HG03565 (cell line): ENCODE measurements at regions not wholly inside any gene's neighbourhood (a gene's known extent, or its start where the extent isn't known, plus 50 kb on each side); places are given as distances from the start of the nearest gene placed in this dataset.
"Not testable (repeated sequence)": the region's sequence is repeated elsewhere in the genome, so short reads cannot be mapped to it uniquely, and the experiment has no call there.

Source experiments
- ATAC-seq: cut with Tn5 transposase; IDR thresholded peaks from one replicate; pipeline ENCODE4 v1.9.1; 2021; ENCODE audit warnings: mild to moderate bottlenecking, moderate library complexity; ENCODE audit not compliant: unreplicated experiment

DNA sequence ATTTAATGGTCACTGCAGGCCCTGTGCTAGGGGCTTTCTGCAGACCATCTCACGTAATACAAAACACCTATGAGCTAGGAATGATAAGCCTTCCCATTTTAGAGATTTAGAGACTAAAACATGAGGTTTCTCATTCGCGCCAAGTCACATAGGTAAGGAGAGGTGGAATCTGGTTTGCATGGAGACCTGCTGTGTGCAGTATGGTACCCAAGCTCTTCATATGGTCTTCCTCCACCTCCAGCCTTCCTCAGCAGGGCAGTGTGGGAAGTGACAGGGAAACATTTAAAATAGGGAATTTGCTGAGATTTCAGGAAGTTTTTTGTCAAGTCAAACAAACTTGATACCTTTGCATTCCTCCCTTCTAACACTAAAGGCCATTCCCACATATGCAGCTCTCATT is 337.6 kb downstream of the IL20RB start:
- no peak for ATAC-seq

DNA sequence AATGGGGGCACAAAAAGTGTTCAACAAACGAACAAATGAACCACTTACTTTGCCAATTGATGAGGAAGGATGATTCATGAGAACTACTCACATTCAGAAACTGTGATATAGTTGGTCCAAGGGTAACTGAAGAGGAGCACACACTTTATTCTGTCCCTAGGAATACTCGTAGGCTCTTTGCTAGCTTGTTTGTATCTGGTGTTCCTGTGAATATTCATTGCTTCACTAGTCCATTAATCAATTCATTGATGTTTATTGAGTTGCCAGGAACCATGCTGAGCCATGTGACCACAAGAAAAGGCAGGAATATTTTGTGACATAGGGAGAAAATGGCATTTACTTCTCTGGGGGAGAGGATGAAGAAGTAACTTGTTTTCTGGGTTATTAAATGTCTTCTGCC is 338.3 kb downstream of the IL20RB start:
- no peak for ATAC-seq

DNA sequence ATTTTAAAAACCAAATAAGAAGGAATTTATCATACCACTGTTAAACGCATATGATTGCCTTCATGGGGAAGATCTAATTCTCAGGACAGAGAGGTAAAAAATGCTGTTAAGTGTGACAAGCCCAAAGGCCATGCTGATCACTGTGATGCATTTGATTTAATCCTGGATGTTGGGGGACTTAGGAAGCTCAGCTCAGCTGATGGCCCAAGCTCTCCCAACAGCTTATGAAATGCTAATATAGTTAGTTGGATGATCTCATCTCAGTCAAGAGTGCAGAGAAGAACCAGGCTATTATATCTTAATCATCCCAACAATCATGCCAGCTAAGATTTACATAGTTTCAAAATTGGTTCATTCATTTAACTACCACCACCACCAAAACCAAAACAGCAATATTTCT is 340.0 kb downstream of the IL20RB start:
- ATAC-seq = no peak

DNA sequence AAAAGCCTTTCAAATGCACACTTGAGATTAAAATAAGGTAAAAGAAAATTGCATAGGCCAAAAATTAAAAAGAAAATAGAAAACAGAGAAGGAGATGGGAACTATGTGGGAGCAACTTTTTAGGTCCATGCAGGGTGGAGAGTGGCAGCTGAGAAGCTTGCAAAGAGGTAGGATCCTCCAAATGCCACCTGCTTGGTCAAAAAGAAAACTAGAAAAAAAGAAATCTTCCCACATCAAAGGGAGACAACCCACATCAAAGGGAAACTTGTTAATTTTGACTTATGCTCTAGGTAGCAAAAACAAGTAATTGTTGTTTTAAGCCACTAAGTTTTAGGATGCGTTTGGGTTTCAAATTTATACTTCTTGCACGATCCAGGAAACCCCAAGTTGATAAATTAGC is 342.9 kb downstream of the IL20RB start:
- no peak for ATAC-seq

DNA sequence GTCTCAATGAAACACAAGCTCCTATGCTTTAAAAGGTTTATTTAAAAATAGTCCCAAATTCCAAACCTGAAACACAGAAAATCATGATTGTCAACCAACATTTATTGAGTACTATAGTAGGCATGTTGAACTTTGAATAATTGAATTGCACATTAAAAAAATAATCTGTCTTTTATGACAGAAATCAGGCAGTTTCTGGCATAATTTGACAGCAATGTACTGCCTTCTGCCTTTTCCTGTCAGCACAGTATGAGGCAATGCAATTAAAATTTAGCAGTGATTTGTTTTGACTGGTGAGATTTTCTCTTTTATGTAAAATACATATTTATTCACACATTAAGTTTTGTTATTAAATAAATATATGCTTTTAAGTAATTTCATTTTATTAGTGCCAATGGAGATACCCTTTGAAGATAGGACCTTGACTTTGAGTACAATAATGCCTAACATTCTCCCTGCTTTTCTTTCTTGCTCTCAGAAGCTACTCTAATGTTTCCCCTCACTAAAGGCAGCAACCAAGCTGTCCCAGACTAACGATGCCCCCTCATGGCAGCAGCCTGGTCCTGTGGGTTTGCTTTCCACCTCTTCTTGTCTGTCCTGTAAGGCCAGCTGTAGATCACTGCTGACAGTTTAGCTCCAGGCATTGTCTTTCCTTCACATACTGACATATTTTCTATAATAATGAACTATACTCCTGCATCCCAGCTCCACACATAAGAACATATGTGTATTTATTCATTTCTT is 346.7 kb downstream of the IL20RB start:
- ATAC-seq = no peak

DNA sequence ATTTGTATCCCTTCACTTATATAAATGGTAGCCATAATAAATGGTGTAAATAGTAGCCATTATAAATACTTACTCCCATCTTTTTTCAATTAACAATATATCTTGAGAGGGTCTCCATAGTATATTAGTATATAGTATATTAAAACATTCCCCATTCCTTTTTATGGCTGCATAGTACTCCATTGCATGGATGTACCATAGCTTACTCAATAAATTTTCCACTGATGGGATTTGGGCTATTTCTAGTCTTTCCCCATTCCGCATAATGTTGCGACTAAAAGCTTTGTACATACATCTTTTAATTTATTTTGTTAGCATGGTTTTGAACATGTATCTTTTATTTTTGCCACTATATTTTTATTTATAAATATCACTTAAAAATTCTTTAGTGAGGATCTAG is 366.3 kb downstream of the IL20RB start:
- ATAC-seq = no peak

DNA sequence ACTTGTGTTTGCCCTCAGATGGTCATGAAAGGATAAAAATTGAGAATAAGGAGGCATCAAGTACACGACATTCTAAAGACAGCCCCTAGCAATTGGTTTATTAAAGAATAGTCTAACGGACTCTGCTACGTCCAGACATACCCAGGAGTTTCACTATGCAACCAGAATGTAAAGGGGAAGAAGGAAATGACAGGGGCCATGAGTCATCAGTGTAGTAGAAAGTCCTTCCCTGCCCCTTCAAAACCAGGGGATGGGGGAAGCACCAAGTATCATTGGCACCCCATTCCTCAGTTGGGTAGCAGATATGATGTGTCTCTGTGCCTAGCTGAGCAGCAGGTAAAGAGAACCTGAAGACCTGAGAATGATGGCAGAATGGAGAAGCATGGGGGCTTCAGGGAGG is 367.4 kb downstream of the IL20RB start:
- peak; percentile 73 for ATAC-seq

DNA sequence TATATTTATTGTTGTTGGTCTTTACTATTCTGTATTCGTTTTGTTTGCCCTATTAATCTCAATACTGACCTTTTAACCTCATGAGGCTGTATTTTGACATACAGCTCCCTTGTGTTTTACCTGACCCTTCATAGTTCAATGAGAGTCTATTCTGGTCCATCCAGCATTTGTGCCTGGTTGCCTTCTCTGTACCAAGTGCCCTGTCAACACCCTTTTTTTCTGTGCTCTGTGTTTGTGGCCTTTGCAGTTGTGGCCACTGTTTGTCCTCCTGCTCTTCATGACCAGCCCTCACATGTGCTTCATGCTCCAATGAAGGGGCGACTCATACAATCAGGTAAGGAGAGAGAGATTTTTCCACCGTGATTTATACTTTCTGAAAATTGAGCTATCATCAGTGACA is 368.2 kb downstream of the IL20RB start:
- no peak for ATAC-seq

DNA sequence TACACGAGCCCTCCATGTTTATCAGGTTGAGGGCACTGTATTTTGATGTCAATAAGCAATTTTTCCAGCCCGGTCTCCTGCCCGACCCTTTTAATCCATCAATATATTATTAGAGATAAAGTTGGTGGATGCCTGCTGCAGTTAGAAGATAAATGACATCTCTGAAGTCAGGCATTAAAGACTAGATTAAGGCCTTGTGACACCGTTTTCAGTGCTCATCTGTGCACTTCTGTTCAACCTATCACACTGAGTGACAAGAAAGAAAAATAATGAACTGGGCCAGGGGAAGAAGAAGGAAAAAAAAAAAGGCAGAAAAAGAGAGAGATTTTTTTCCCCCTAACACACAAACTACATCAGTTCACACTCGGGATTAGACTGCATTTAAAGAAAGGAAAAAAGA is 371.8 kb downstream of the IL20RB start:
- no peak for ATAC-seq

DNA sequence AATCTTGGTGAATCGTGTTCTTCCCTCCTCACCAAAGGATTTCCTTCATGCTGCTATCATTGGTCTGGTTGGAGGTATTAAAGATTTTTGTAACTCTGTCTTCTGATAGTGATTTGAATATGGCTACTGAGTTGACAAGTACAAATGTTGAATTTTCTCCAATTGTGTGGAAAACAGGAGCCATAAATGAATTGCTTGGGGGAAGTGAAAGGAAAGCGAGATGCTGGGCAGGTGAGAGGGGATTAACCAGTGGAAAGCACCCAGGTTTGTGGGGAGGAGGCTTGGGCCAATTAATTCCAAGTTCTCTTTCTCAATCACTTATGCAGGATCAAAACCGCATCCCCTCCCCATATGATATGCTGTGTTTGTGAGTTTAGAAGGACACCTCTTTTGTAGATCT is 372.5 kb downstream of the IL20RB start:
- no peak for ATAC-seq

DNA sequence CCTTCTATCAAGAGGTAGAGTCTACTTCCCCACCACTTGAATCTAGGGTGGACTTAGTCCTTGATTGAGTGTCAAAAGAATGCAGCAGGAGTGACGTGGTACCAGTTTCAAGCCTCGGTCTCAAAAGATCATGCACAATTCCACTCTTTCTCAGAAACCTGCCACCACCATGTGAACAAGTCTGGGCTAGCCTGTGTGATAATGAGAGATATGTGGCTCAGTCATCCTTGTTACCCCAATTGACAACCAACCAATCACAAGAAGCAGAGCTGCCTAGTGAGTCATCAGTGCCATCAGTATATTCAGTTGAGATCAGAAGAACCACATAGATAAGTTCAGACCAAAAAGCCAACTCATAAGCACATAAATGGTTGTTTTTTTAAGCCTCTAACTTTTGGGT is 374.5 kb downstream of the IL20RB start:
- peak; percentile 60 for ATAC-seq

DNA sequence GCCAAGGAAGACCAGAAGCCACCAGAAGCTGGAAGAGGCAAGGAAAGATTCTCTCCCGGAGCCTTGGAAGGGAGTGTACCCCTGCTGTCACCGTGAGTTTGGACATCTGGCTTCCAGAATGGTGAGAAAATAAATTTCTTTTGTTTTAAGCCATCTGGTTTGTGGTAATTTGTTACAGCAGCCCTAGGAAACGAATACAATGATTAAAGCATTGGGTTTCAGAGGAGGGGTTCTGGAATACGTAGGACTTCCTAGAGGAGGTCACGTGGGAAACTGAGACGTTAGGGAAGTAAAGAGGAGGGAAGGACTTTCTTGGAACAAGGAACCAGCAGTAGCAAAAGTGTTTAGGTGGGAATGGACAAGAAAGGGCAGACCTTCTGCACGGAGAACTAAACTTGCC is 377.7 kb downstream of the IL20RB start:
- no peak for ATAC-seq

DNA sequence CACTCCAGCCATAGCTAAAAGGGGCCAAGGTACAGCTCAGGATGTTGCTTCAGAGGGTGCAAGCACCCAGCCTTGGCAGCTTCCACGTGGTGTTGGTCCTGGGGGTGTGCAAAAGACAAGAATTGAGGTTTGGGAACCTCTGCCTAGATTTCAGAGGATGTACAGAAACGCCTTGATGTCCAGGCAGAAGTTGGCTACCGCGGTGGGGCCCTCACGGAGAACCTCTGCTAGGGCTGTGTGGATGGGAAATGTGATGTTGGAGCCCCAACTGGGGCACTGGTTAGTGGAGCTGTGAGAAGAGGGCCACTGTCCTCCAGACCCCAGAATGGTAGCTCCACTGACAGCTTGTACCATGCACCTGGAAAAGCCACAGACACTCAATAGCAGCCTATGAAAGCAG is 380.6 kb downstream of the IL20RB start:
- not testable (repeated sequence) for ATAC-seq

DNA sequence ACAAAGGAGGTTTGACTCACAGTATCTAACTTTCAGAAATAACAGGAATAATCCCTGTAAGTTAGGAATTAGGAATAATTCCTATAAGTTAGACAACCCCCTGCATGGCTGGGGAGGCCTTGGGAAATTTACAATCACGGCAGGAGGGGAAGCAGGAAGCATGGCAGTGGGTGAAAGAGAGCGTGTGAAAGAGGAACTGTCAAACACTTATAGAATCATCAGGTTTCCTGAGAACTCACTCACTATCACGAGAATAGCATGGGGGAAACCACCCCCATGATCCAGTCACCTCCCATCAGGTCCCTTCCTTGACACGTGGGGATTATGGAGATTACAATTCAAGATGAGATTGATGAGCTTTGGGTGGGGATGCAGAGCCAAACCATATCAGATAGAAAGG is 385.5 kb downstream of the IL20RB start:
- ATAC-seq = no peak

DNA sequence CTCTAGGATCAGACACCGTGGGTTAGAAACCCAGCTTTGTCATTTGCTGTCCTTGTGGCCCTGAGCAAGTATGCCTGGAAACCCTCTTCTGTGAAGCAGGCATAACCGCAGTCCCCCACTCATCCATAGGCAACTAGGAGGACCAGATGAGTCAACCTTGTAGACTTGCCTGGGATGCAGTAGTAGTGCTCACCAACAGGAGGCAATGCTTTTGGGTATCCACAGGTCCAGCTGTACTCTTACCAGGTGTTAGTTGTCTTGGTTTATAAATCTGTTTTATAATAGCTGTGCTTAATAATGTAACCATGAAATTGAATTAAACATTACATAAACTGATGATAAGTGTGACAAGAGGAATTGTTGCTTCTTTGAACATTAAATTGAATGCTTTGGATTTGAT is 389.3 kb downstream of the IL20RB start:
- no peak for ATAC-seq

DNA sequence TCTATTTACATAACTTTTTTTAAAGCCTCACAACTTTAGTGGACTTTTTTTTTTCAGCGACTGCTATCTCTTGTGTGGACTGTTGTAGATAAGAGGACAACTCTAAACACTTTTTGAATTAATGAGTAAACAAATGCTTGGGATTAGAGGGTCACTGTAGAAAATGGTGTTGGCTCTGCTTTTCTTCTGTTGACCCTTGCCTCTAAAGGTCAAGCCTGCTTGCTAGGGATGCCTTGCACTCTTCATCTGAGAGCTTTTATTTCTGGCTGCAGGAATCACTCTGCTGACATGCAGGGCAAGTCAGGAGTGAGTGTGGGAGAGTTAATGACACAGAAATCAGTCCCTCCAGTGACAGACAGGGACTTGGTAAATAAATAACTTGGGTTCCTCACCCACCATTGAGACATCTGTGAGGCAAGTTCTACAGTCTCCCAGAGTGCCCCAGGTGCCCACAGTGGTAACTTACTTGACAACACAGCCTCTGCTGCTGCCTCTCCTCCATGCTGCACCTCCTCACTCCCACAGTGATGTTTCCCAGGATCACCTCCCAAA is 390.1 kb downstream of the IL20RB start:
- ATAC-seq = no peak

DNA sequence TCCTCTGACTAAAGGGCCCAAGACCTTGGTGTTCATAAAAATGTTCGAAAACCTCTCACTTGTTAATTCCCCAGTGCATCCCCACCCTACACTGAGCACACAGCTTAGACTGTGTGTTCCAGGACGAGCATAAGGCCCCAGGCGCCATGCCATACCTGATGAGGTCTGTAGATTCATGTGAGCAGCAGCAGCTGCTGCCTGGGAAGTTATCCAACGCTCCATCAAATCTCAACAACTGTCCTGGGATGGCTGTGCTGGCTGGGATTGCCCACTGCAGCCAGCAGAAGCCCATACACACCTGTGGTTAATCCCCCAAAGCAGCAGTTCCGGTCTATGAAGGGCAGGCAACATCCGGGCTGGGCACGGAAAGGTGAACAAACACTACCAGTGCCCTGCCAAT is 391.2 kb downstream of the IL20RB start:
- ATAC-seq = no peak

DNA sequence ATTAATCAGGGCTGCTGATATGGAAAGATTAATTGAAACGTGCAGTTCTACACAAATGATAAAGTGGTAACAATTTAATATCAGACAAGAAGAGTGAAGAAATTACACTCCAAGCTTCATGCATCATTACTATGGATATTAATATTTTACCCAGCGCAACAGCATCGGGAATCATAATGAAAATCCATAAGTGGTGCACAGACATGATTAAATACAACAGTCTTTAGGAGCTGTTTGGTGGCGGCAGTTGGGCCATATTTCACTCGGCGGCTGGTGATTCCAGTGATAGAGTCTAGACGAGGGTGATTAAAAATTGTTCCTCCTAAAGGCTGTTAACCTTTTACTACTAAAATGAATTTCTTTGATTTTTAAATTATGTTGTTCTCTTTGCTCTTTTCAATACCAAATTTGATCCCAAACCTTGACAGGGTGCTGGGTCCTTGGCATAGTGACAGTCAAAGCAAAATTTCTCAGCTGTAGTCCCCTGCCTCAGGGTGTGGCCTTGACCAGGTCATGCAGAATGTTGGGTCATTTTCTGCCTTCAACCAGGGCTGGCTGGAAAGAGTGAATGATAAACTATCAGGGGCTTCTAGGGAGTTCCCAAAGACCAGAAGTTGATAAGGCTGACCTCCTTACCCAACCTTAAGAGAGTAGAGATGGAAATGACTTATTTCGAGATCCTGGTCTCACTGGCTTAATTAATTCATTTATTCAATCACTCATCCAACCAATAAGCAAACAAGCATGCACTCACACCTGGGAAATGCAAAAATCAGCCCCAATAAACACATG is 392.0 kb downstream of the IL20RB start:
- ATAC-seq = no peak

DNA sequence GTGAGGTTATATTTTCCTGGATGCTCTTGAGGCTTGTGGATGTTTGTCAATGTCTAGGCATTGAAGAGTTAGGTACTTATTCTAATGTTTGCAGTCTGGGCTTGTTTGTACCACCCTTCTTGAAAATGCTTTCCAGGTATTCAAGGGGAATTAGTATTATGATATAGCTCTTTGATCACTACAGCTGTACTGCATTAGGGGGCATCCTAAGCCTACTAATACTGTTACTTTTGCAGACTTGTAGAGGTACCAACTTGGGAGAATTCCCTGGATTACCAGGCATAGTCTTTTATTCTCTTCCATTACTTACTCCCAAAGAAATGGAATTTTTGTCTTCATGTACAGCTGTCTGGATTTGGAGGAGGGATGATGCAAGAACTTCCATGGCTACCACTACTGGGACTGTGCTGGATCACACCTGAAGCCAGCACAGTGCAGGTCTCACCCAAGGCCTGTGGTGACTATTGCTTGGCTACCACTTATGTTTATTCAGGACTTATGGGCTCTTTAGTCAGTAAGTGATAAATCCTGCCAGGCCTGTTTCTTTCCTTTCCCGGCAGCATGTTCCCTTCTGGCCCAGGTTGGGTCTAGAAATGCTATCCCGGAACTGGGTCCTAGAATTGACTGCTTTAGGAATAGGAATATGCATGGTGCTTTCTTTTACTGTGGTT is 402.9 kb downstream of the IL20RB start:
- no peak for ATAC-seq

DNA sequence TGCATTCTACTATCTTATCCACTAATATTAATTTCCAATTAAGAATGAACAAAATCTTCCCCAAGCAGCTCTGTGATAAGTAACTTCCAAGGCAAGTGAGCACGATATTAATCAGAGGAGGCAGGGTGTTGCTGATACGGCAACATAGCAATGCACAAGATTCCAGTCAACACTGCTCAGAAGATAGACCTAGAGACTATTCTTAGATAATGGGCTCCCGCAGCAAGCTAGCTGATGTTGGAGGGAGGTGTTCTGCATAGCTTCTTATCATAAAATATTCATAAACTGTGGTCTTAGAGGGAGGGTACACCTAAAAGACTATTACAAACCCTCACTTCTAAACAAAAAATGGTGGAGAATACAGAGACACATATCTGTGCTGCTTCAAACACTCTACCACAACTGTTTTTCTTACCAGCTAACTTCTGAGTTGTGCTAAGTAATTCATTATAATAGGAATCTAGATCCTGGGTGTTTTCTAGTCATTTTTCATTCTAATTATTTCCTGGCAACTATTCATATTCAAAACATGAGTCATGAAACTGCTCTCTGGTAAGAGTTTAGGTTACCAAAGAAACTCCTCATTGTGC is 382.0 kb upstream of the SOX14 start:
- ATAC-seq = no peak

DNA sequence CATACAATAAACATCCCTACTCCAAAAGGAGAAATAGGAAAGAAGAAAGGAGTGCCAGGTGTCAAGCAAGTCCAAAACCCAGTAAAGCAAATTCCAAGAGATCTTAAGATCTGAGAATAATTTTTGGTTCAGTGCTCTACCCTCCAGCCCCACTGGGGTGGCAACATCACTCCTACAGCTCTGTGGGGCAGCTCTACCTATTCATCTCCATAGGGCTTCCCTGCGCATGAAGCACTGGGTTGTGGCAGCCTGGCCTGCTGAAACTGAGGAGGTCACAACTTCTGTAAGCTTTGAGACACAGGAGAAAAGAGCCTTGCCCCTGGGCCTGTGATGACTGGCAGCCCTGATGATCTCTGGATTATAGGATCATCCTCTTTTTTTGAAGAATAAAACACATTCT is 378.2 kb upstream of the SOX14 start:
- ATAC-seq = no peak
